GM21526 (cell line): ENCODE measurements at regions not wholly inside any gene's neighbourhood (a gene's known extent, or its start where the extent isn't known, plus 50 kb on each side); places are given as distances from the start of the nearest gene placed in this dataset.
"Not testable (repeated sequence)": the region's sequence is repeated elsewhere in the genome, so short reads cannot be mapped to it uniquely, and the experiment has no call there.

Experiments used
- ATAC-seq: cut with Tn5 transposase; IDR thresholded peaks from one replicate; pipeline ENCODE4 v1.9.1; 2021; ENCODE audit warnings: moderate library complexity; ENCODE audit not compliant: unreplicated experiment, low FRiP score

GRCh38 chr5:162209005-162209605, 141.5 kb downstream of the GABRG2 start:
- peak; percentile 89 for ATAC-seq

- no peak for ATAC-seq
Observed at GRCh38 chr5:162214551-162214950, 147.0 kb downstream of the GABRG2 start.

GRCh38 chr5:162217037-162217436, 149.5 kb downstream of the GABRG2 start:
- ATAC-seq, result no peak

- no peak for ATAC-seq
Observed at GRCh38 chr5:162221910-162222309, 154.3 kb downstream of the GABRG2 start.

GRCh38 chr5:162227075-162227474, 159.5 kb downstream of the GABRG2 start:
- ATAC-seq, result no peak

GRCh38 chr5:162230348-162230747, 162.8 kb downstream of the GABRG2 start:
- no peak for ATAC-seq

- ATAC-seq, result no peak
Observed at GRCh38 chr5:162231522-162231921, 163.9 kb downstream of the GABRG2 start.

- no peak for ATAC-seq
Observed at GRCh38 chr5:162240734-162241133, 173.2 kb downstream of the GABRG2 start.

GRCh38 chr5:162242416-162242815, 174.8 kb downstream of the GABRG2 start:
- ATAC-seq, result no peak

GRCh38 chr5:162243651-162244050, 176.1 kb downstream of the GABRG2 start:
- ATAC-seq, result no peak

GRCh38 chr5:162248107-162248713, 180.6 kb downstream of the GABRG2 start:
- no peak for ATAC-seq

GRCh38 chr5:162256711-162257110, 189.1 kb downstream of the GABRG2 start:
- no peak for ATAC-seq

GRCh38 chr5:162268694-162269481, 201.3 kb downstream of the GABRG2 start:
- ATAC-seq, result peak; percentile 52

- ATAC-seq, result no peak
Observed at GRCh38 chr5:162272417-162272816, 204.8 kb downstream of the GABRG2 start.

GRCh38 chr5:162274679-162275078, 207.1 kb downstream of the GABRG2 start:
- no peak for ATAC-seq

GRCh38 chr5:162275387-162275786, 207.8 kb downstream of the GABRG2 start:
- ATAC-seq, result not testable (repeated sequence)

GRCh38 chr5:162282191-162282590, 214.6 kb downstream of the GABRG2 start:
- no peak for ATAC-seq

GRCh38 chr5:162283609-162284008, 216.0 kb downstream of the GABRG2 start:
- no peak for ATAC-seq

- ATAC-seq, result no peak
Observed at GRCh38 chr5:162288647-162289296, 221.2 kb downstream of the GABRG2 start.

GRCh38 chr5:162289489-162289888, 221.9 kb downstream of the GABRG2 start:
- ATAC-seq, result no peak

GRCh38 chr5:162299793-162300192, 232.2 kb downstream of the GABRG2 start:
- ATAC-seq, result no peak
